Adrenal gland (tissue), 5 donors: ENCODE measurements at regions not wholly inside any gene's neighbourhood (a gene's known extent, or its start where the extent isn't known, plus 50 kb on each side); places are given as distances from the start of the nearest gene placed in this dataset.

Experiments used
- CTCF ChIP-seq, 6 experiments: fragments of 450-650 bp in 4 of 6; fragments of 200-600 bp in 2 of 6; sonication (generic) in 1 of 6; IDR thresholded peaks; 1 replicate in 5 of 6; 2 replicates in 1 of 6; pipeline versions ENCODE4 v1.5.1 to v1.8.0; 2016 to 2021; ENCODE audit warnings: antibody characterized with exemption in 6 of 6, mild to moderate bottlenecking in 2 of 6, moderate library complexity in 1 of 6
- POLR2A ChIP-seq, 2 donors: fragments of 450-650 bp; IDR thresholded peaks; one replicate each; pipeline ENCODE4 v1.6.1; 2017; ENCODE audit warnings: antibody characterized with exemption in 2 of 2, mild to moderate bottlenecking in 2 of 2, moderate library complexity in 1 of 2
- donor health status: DM: no; HTN: no; CAD: no.

GRCh38 chr11:38948392-38948791, 2350.4 kb upstream of the RAG2 start:
- TF ChIP-seq CTCF (IDR thresholded peaks at IDR 0.05) (no peak), POLR2A (IDR thresholded peaks at IDR 0.05) (no peak)
